ENCODE measurements at regions not wholly inside any gene's neighbourhood (a gene's known extent, or its start where the extent isn't known, plus 50 kb on each side); places are given as distances from the start of the nearest gene placed in this dataset.

DNA sequence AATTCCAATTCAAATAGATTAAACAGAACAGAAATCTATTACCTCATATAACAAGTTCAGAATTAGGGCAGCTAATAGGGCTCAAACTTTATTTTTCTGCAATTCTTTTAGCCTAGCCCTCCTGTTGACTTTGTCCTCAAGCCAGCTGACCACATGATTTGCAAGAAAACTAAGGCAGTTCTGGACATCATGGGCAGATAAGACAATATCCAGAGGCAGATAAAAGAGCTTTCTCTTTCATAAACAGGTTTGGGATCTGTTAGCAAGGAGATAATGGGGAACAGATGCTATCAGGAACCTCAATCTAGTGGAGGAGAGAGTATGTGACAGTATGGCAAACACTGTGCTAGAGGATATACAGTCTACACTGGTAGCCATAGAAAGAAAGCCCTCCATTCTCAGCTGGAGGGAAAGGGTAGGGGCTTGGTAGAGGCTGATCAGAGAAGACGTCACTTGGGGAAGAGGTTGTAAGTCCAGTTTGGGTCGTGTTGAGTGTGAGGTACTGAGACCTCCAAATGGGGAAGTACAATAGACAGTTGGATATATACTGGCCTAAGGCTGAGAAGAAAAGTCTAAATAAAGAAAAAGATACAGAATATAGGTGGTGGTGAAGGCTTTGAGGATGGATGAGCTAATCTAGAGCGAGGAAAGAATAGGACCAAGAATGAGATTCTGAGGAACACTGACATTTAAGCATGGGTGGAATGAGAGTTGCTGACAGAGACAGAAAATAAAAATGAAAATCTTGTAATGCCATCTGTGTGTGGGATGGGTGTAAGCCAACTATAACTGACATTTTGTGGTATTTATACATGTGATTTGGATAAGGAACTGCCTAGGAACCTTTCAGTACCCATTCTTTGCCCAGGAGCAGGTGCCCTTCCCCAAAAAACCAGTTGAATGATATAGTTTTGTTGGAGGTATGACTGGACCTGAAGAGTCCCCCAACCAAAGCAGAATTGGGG, 67.4 kb downstream of the CYB561 start:
- Histone ChIP-seq H3K4me3 (no peak overlapping the region), H3K36me3 (no peaks in the 10 kb centered on the region), H3K27ac (no peak overlapping the region), H3K4me1 (ENCODE audit: insufficient read depth) (no peaks in the 10 kb centered on the region), H3K27me3 (no peaks in the 10 kb centered on the region), H3K9me3 (no peaks in the 10 kb centered on the region)
- DNase-seq: no peak
- intact Hi-C loops (cut with DNase I): no loop called here
- TF ChIP-seq EP300 (IDR thresholded peaks at IDR 0.05): no peak
- no peak for TF ChIP-seq POLR2A (IDR thresholded peaks at IDR 0.05)
- TF ChIP-seq, protein P1, sequence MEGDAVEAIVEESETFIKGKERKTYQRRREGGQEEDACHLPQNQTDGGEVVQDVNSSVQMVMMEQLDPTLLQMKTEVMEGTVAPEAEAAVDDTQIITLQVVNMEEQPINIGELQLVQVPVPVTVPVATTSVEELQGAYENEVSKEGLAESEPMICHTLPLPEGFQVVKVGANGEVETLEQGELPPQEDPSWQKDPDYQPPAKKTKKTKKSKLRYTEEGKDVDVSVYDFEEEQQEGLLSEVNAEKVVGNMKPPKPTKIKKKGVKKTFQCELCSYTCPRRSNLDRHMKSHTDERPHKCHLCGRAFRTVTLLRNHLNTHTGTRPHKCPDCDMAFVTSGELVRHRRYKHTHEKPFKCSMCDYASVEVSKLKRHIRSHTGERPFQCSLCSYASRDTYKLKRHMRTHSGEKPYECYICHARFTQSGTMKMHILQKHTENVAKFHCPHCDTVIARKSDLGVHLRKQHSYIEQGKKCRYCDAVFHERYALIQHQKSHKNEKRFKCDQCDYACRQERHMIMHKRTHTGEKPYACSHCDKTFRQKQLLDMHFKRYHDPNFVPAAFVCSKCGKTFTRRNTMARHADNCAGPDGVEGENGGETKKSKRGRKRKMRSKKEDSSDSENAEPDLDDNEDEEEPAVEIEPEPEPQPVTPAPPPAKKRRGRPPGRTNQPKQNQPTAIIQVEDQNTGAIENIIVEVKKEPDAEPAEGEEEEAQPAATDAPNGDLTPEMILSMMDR (IDR thresholded peaks at IDR 0.05): no peak
- 66 to 96% (median 85%) methylated on average over 3 of the region's 3 CpGs for WGBS, 3 donors

DNA sequence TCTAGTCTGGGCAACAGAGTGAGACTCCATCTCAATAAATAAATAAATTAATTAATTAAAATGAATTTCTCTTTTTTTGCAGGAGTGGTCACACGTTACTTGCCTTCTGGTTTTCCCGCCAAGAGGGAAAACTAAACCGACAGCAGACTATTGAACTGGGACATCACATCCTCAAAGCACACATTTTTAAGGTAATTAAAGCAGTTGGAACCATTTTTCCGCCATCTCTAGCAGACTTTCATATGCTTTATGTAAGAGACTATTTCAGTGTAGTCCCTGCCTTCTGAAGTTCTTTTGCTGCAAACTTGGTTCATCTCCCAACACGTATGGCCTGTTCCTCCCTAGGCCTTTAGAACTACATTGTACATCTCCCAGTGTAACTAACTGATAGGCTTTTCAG, 66.5 kb downstream of the CYB561 start:
- no peak for DNase-seq
- Histone ChIP-seq H3K4me1 (ENCODE audit: insufficient read depth) (no peaks in the 10 kb centered on the region), H3K36me3 (no peaks in the 10 kb centered on the region), H3K4me3 (no peak overlapping the region), H3K9me3 (no peaks in the 10 kb centered on the region), H3K27ac (no peak overlapping the region), H3K27me3 (no peaks in the 10 kb centered on the region)
- TF ChIP-seq EP300 (IDR thresholded peaks at IDR 0.05) (no peak), POLR2A (IDR thresholded peaks at IDR 0.05) (no peak)
- TF ChIP-seq, protein P1 (IDR thresholded peaks at IDR 0.05): no peak
- 77 to 97% (median 77%) methylated on average over 5 of the region's 5 CpGs for WGBS, 3 donors
- intact Hi-C loops (cut with DNase I): no loop called here

DNA sequence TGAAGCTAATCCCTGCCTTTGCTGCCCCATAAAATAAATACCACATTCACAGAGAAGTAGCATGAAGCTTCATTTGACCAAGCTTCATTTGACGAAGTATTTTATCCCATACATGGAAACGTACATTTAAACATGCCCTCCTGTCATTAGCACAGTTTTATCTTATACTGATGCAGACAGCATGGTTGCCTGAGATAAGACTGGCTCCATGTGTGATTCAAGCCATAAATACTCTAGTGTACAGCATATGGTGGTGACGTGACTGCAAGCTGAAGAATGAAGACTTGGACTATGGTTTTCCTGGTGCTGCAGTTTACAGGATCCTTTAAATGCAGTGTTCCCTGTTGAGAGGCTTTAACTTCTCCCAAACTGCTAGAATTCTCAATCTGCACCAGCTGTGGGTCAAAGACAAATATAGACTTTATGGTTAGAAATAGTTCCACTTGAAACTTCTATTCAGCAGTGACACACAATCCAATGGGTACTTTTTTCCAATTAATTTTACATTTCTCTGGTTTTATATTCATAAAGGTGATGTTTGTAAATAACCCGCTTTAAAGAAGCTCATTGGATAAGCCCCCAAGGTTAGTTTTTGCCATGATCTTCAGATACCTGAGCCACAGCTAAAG, 64.9 kb downstream of the CYB561 start:
- DNase-seq: no peak
- Histone ChIP-seq H3K9me3 (no peaks in the 10 kb centered on the region), H3K27me3 (no peaks in the 10 kb centered on the region), H3K27ac (no peak overlapping the region), H3K36me3 (no peaks in the 10 kb centered on the region), H3K4me1 (ENCODE audit: insufficient read depth) (no peaks in the 10 kb centered on the region), H3K4me3 (no peak overlapping the region)
- TF ChIP-seq EP300 (IDR thresholded peaks at IDR 0.05) (no peak), POLR2A (IDR thresholded peaks at IDR 0.05) (no peak)
- intact Hi-C loops (cut with DNase I): no loop called here
- 80 to 86% (median 82%) methylated on average over 4 of the region's 4 CpGs for WGBS, 3 donors

DNA sequence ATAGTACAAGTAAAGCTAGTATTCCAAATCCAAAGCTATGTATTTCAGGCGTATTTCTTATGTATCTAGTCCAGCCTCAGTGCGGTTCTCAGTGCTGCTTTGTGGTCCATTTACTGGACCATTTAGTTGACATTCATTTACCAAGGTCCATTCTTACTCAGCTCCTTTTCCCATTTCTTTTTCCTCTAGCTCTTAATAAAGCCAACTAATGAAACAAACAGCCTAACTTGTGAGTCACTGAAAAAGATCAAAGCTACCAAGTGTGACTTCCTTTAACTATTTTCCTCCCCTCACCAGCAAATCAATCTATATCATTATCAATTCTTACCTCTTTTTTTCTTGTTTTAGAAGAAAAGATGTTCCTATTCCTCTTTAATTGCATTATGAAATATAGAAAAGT, 64.0 kb downstream of the CYB561 start:
- 91 to 96% (median 92%) methylated on average over 2 of the region's 2 CpGs for WGBS, 3 donors
- no peaks in the 10 kb centered on the region for H3K27me3 ChIP-seq
- no peaks in the 10 kb centered on the region for H3K36me3 ChIP-seq
- H3K4me3 ChIP-seq: no peak overlapping the region
- DNase-seq: no peak
- TF ChIP-seq, protein P1 (IDR thresholded peaks at IDR 0.05): no peak
- no peak for TF ChIP-seq EP300 (IDR thresholded peaks at IDR 0.05)
- no peak for TF ChIP-seq POLR2A (IDR thresholded peaks at IDR 0.05)
- H3K9me3 ChIP-seq: no peaks in the 10 kb centered on the region
- H3K27ac ChIP-seq: no peak overlapping the region
- intact Hi-C loops (cut with DNase I): no loop called here
- H3K4me1 ChIP-seq (ENCODE audit: insufficient read depth): no peaks in the 10 kb centered on the region

Data from ovary (tissue), 7 donors.